HEK293 (cell line): ENCODE measurements at regions not wholly inside any gene's neighbourhood (a gene's known extent, or its start where the extent isn't known, plus 50 kb on each side); places are given as distances from the start of the nearest gene placed in this dataset.

Source experiments
- CTCF ChIA-PET: fragments of 350-600 bp; formaldehyde crosslinking; extraction: SDS; loops from one replicate; lab custom pipeline; 2021; ENCODE audit warnings: antibody characterized with exemption; lab: Yijun Ruan, JAX
- POLR2A ChIA-PET: fragments of 300-600 bp; formaldehyde crosslinking; extraction: SDS; loops from one replicate; lab custom pipeline; 2020; ENCODE audit warnings: antibody characterized with exemption, inconsistent platforms; lab: Yijun Ruan, JAX
- H3K27ac ChIP-seq: fragments of 200-500 bp; sonication (Bioruptor generic); 2 replicates; pipeline ENCODE4 v1.5.1; 2014; ENCODE audit warnings: low read depth, low read length, control low read depth, inconsistent platforms; ENCODE audit errors: extremely low read depth
- H3K36me3 ChIP-seq, 2 experiments: fragments of 200-500 bp in 1 of 2; sonication (Bioruptor generic) in 1 of 2; 1 replicate in 1 of 2; 2 replicates in 1 of 2; pipeline ENCODE4 v1.5.1; 2014 to 2017; ENCODE audit warnings: inconsistent platforms in 2 of 2, low read length in 2 of 2; ENCODE audit not compliant: control insufficient read depth in 2 of 2, insufficient read depth in 1 of 2
- H3K4me1 ChIP-seq: fragments of 200-500 bp; sonication (Bioruptor generic); 2 replicates; pipeline ENCODE4 v1.5.1; 2014; ENCODE audit warnings: mild to moderate bottlenecking, low read length, inconsistent platforms; ENCODE audit not compliant: control insufficient read depth, insufficient read depth
- H3K4me3 ChIP-seq: 2 replicates; pipeline ENCODE4 v1.5.1; 2011; ENCODE audit warnings: low read depth, mild to moderate bottlenecking, control low read depth, low read length, moderate library complexity
- H3K9me3 ChIP-seq: fragments of 200-500 bp; sonication (Bioruptor generic); 2 replicates; pipeline ENCODE4 v1.5.1; 2014; ENCODE audit warnings: low read depth, low read length, inconsistent platforms; ENCODE audit not compliant: control insufficient read depth, insufficient read depth
- HIC1 ChIP-seq: fragments of 450-650 bp; formaldehyde crosslinking; IDR thresholded peaks from 2 replicates; pipeline ENCODE4 v1.5.1; 2016; ENCODE audit warnings: missing biosample characterization, missing genetic modification characterization
- PRDM2 ChIP-seq: fragments of 450-650 bp; formaldehyde crosslinking; IDR thresholded peaks from 2 replicates; pipeline ENCODE4 v1.5.1; 2016; ENCODE audit warnings: missing biosample characterization, missing genetic modification characterization, borderline replicate concordance
- PRDM6 ChIP-seq: fragments of 450-650 bp; formaldehyde crosslinking; IDR thresholded peaks from 2 replicates; pipeline ENCODE4 v1.5.1; 2017; ENCODE audit warnings: missing biosample characterization, missing genetic modification characterization
- TSHZ1 ChIP-seq: fragments of 450-650 bp; formaldehyde crosslinking; IDR thresholded peaks from 2 replicates; pipeline ENCODE4 v1.5.1; 2016; ENCODE audit warnings: missing biosample characterization, missing genetic modification characterization, borderline replicate concordance
- ZEB2 ChIP-seq: fragments of 450-650 bp; formaldehyde crosslinking; IDR thresholded peaks from 2 replicates; pipeline ENCODE4 v1.5.1; 2016; ENCODE audit warnings: missing biosample characterization, missing genetic modification characterization
- ZNF138 ChIP-seq: fragments of 450-650 bp; formaldehyde crosslinking; IDR thresholded peaks from 2 replicates; pipeline ENCODE4 v1.5.1; 2016; ENCODE audit warnings: missing biosample characterization, missing genetic modification characterization, borderline replicate concordance
- ZNF140 ChIP-seq: fragments of 450-650 bp; formaldehyde crosslinking; IDR thresholded peaks from 2 replicates; pipeline ENCODE4 v1.5.1; 2016; ENCODE audit warnings: missing biosample characterization, missing genetic modification characterization
- ZNF155 ChIP-seq: fragments of 450-650 bp; formaldehyde crosslinking; IDR thresholded peaks from 2 replicates; pipeline ENCODE4 v1.5.1; 2016; ENCODE audit warnings: missing biosample characterization, missing genetic modification characterization
- ZNF202 ChIP-seq: fragments of 450-650 bp; formaldehyde crosslinking; IDR thresholded peaks from 2 replicates; pipeline ENCODE4 v1.5.1; 2016; ENCODE audit warnings: missing biosample characterization, missing genetic modification characterization, borderline replicate concordance
- ZNF280C ChIP-seq: fragments of 450-650 bp; formaldehyde crosslinking; IDR thresholded peaks from 2 replicates; pipeline ENCODE4 v1.5.1; 2016; ENCODE audit warnings: missing biosample characterization, missing genetic modification characterization
- ZNF311 ChIP-seq: fragments of 450-650 bp; formaldehyde crosslinking; IDR thresholded peaks from 2 replicates; pipeline ENCODE4 v1.5.1; 2017; ENCODE audit warnings: missing biosample characterization, missing genetic modification characterization, borderline replicate concordance
- ZNF366 ChIP-seq: fragments of 450-650 bp; formaldehyde crosslinking; conservative IDR thresholded peaks from 2 replicates; pipeline ENCODE4 v1.5.1; 2016; ENCODE audit warnings: missing biosample characterization, missing genetic modification characterization
- ZNF426 ChIP-seq: fragments of 450-650 bp; formaldehyde crosslinking; IDR thresholded peaks from 2 replicates; pipeline ENCODE4 v1.5.1; 2017; ENCODE audit warnings: missing biosample characterization, missing genetic modification characterization, mild to moderate bottlenecking, inconsistent platforms, moderate library complexity
- ZNF513 ChIP-seq: fragments of 450-650 bp; IDR thresholded peaks from 2 replicates; pipeline ENCODE4 v1.5.1; 2018; ENCODE audit warnings: missing biosample characterization, missing genetic modification characterization
- ZNF549 ChIP-seq: fragments of 450-650 bp; IDR thresholded peaks from 2 replicates; pipeline ENCODE4 v1.5.1; 2018; ENCODE audit warnings: missing biosample characterization, missing genetic modification characterization, mild to moderate bottlenecking, inconsistent platforms, moderate library complexity
- ZNF610 ChIP-seq: fragments of 450-650 bp; formaldehyde crosslinking; IDR thresholded peaks from 2 replicates; pipeline ENCODE4 v1.5.1; 2016; ENCODE audit warnings: missing biosample characterization, missing genetic modification characterization, borderline replicate concordance
- ZNF747 ChIP-seq: fragments of 450-650 bp; formaldehyde crosslinking; IDR thresholded peaks from 2 replicates; pipeline ENCODE4 v1.5.1; 2016; ENCODE audit warnings: missing biosample characterization, missing genetic modification characterization
- ZSCAN4 ChIP-seq: fragments of 450-650 bp; formaldehyde crosslinking; IDR thresholded peaks from 2 replicates; pipeline ENCODE4 v1.5.1; 2017; ENCODE audit warnings: missing biosample characterization, missing genetic modification characterization

- H3K4me3 ChIP-seq: no peak overlapping the region
- no peaks in the 10 kb centered on the region for H3K4me1 ChIP-seq
Observed at GRCh38 chr9:86714999-86715398, 232.3 kb downstream of the GAS1 start.

More at GRCh38 chr9:86714999-86715398, 232.3 kb downstream of the GAS1 start:
- ChIA-PET POLR2A (no interaction called here), CTCF (no interaction called here)
- no peak overlapping the region for H3K27ac ChIP-seq
- no peak for TF ChIP-seq ZSCAN4 (tag by site-specific recombination)
- TF ChIP-seq ZNF426 (tag by site-specific recombination): no peak
- TF ChIP-seq ZNF140 (tag by site-specific recombination): no peak
- TF ChIP-seq ZNF280C (tag by site-specific recombination): no peak
- no peak for TF ChIP-seq HIC1
- TF ChIP-seq PRDM6 (tag by site-specific recombination): no peak
- TF ChIP-seq ZNF138 (tag by site-specific recombination): no peak
- no peak for TF ChIP-seq ZNF610
- no peak for TF ChIP-seq ZEB2 (tag by site-specific recombination)
- TF ChIP-seq ZNF155 (tag by site-specific recombination): no peak
- no peak for TF ChIP-seq ZNF202 (tag by site-specific recombination)
- no peak for TF ChIP-seq TSHZ1 (tag by site-specific recombination)
- TF ChIP-seq ZNF513 (tag by site-specific recombination): no peak
- TF ChIP-seq ZNF549 (tag by site-specific recombination): no peak
- TF ChIP-seq PRDM2 (tag by site-specific recombination): no peak
- no peak for TF ChIP-seq ZNF311 (tag by site-specific recombination)
- no peak for TF ChIP-seq ZNF747 (tag by site-specific recombination)
- no peak for TF ChIP-seq ZNF366 (tag by site-specific recombination)
- TF ChIP-seq, all 188 proteins: peak for 0
- H3K9me3 ChIP-seq: no peaks in the 10 kb centered on the region
- no peaks in the 10 kb centered on the region for H3K36me3 ChIP-seq
